ENCODE measurements at regions not wholly inside any gene's neighbourhood (a gene's known extent, or its start where the extent isn't known, plus 50 kb on each side); places are given as distances from the start of the nearest gene placed in this dataset.

- no peaks in the 10 kb centered on the region for H3K79me2 ChIP-seq (ENCODE audit: insufficient read depth, low read length)
- no peak overlapping the region for H2BK15ac ChIP-seq (ENCODE audit: low read depth, low read length)
- H3K56ac ChIP-seq (ENCODE audit: insufficient read length, low read depth, low read length), result no peak overlapping the region
- H3K27ac ChIP-seq (ENCODE audit: insufficient read length, low read depth, low read length), result no peak overlapping the region
- no peak overlapping the region for H3K18ac ChIP-seq (ENCODE audit: insufficient read length, low read depth, low read length)
- no peak for TF ChIP-seq CTCF (conservative IDR thresholded peaks at IDR 0.05)
- H3K23me2 ChIP-seq (ENCODE audit: insufficient read length, low read depth, low read length, poor library complexity, severe bottlenecking), result no peaks in the 10 kb centered on the region
- no peak overlapping the region for H4K91ac ChIP-seq (ENCODE audit: insufficient read length, low read depth, low read length)
- Mint-ChIP-seq H3K27me3 (ENCODE audit: low read depth) (no peaks in the 10 kb centered on the region), H3K36me3 (ENCODE audit: insufficient read depth in 1 of 3, low read depth in 3 of 3) (peaks cover 0 to 17% (median 1%) of the 10 kb centered on the region in 3 experiments; a peak in 5 of 7 replicates), H3K27ac (no peak overlapping the region), H3K4me1 (peaks cover 0 to 2% of the 10 kb centered on the region in 2 experiments; a peak in 1 of 4 replicates), H3K9me3 (peaks cover 2 to 10% of the 10 kb centered on the region in 2 experiments; a peak in 4 of 5 replicates), H3K4me3 (no peak overlapping the region)
- H3K9ac ChIP-seq (ENCODE audit: extremely low read depth, insufficient read length, low read length), result no peak overlapping the region
- no peak overlapping the region for H2AFZ ChIP-seq (ENCODE audit: low read length)
- H2BK5ac ChIP-seq (ENCODE audit: insufficient read length, low read length), result no peak overlapping the region
- no peaks in the 10 kb centered on the region for H3K9me3 ChIP-seq (ENCODE audit: control insufficient read depth, low read depth, low read length)
- no peaks in the 10 kb centered on the region for H3K4me1 ChIP-seq (ENCODE audit: insufficient read depth, low read length)
- H2BK120ac ChIP-seq (ENCODE audit: low read depth, low read length, poor library complexity, severe bottlenecking), result no peak overlapping the region
- H2BK12ac ChIP-seq (ENCODE audit: insufficient read length, low read depth, low read length), result no peak overlapping the region
- H4K8ac ChIP-seq (replicated peaks; ENCODE audit: insufficient read length, low read depth, low read length), result no peak overlapping the region
- H4K5ac ChIP-seq (ENCODE audit: insufficient read length, low read depth, low read length), result no peak overlapping the region
- no peak overlapping the region for H2BK20ac ChIP-seq (ENCODE audit: low read depth, low read length, poor library complexity, severe bottlenecking)
- no peaks in the 10 kb centered on the region for H3K79me1 ChIP-seq (ENCODE audit: insufficient read depth, low read depth, low read length, poor library complexity, severe bottlenecking)
- no peak overlapping the region for H3K4me2 ChIP-seq (ENCODE audit: insufficient read depth, insufficient read length, low read length)
- H3T11ph ChIP-seq (ENCODE audit: low read length), result no peak overlapping the region
- no CpG with 5 or more reads among the region's 4 CpGs for WGBS (ENCODE audit: extremely low coverage, insufficient read length, low lambda C conversion rate)
- no peak overlapping the region for H3K14ac ChIP-seq (ENCODE audit: insufficient read depth, low read length)
- DNase-seq, result no peak
- no peaks in the 10 kb centered on the region for H3K27me3 ChIP-seq (ENCODE audit: insufficient read depth, low read length)
- no peak overlapping the region for H2AK5ac ChIP-seq (ENCODE audit: insufficient read length, low read length)
- H4K20me1 ChIP-seq (ENCODE audit: control insufficient read depth, insufficient read depth, insufficient read length), result no peaks in the 10 kb centered on the region
- no peak overlapping the region for H3K4ac ChIP-seq (ENCODE audit: low read depth, low read length)
- H3K23ac ChIP-seq (ENCODE audit: insufficient read length, low read depth, low read length), result no peak overlapping the region
Measured at GRCh38 chr4:143097751-143098150, 87.0 kb upstream of the USP38 start.

All from H9 (cell line).